ENCODE measurements at regions not wholly inside any gene's neighbourhood (a gene's known extent, or its start where the extent isn't known, plus 50 kb on each side); places are given as distances from the start of the nearest gene placed in this dataset.
"Not testable (repeated sequence)": the region's sequence is repeated elsewhere in the genome, so short reads cannot be mapped to it uniquely, and the experiment has no call there.

DNA sequence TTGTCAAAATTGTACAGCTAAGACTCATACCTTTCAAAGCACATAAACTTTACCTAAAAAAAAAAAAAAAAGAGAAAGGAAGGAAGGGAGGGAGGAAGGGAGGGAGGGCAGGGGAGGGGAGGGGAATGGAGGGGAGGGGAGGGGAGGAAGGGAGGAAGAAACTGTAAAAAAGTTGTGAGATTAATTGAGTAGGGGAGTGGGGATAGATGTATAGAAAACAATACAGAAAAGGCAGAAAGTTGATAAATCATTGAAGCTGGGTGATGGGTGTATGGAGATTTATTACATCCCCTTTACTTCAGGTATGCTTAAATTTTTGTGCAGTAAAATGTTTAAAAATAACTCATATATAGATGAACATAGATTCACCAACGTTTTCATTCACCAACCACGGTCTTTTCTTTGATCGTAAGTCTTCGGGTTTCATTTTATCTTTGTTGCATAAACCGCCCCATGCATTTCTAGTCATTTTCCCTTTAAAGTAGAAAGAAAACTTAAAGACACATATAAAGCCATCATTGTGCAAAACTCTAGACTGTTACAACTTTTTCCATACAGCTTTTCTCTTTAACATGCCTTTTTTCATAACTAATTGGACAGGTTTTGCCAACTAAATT is 191.2 kb upstream of the KRR1 start:
- no peak for TF ChIP-seq POLR2A (IDR thresholded peaks at IDR 0.05; ENCODE audit: low read depth, low read length)
- no peak for TF ChIP-seq POLR2AphosphoS5 (IDR thresholded peaks at IDR 0.05; ENCODE audit: low read depth, low read length)
- TF ChIP-seq TAF1 (IDR thresholded peaks at IDR 0.05; ENCODE audit: borderline replicate concordance, low read depth, low read length), result no peak
- no peak for FAIRE-seq
- no peak for DNase-seq (ENCODE audit: insufficient read length)

DNA sequence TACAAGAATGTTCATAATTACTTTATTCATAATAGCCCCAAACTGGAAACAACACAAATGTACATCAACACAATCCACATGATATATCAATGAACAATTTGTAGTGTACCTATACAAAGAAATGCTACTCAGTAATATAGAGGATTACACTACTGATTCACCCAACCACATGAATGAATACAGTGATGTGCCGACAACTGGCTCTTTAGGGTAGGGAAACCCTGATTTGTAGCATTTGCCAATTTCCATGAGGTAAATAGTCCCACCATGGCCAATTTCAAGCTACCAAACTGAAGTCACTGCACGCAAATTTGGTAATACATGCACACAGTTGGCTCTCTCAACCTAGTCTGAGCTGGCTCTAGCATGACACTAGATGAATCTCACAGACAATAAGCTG is 190.4 kb upstream of the KRR1 start:
- TF ChIP-seq POLR2A (IDR thresholded peaks at IDR 0.05; ENCODE audit: low read depth, low read length) (no peak), POLR2AphosphoS5 (IDR thresholded peaks at IDR 0.05; ENCODE audit: low read depth, low read length) (no peak), TAF1 (IDR thresholded peaks at IDR 0.05; ENCODE audit: borderline replicate concordance, low read depth, low read length) (no peak)
- no peak for DNase-seq (ENCODE audit: insufficient read length)
- no peak for FAIRE-seq

- FAIRE-seq (no peak), DNase-seq (ENCODE audit: insufficient read length) (no peak)
- TF ChIP-seq TAF1 (IDR thresholded peaks at IDR 0.05; ENCODE audit: borderline replicate concordance, low read depth, low read length), result no peak
- no peak for TF ChIP-seq POLR2AphosphoS5 (IDR thresholded peaks at IDR 0.05; ENCODE audit: low read depth, low read length)
These were observed 188.5 kb upstream of the KRR1 start for GRCh38 chr12:75699728-75700496.

GRCh38 chr12:75699251-75699650 is 187.8 kb upstream of the KRR1 start:
- TF ChIP-seq POLR2A (IDR thresholded peaks at IDR 0.05; ENCODE audit: low read depth, low read length), result no peak
- TF ChIP-seq TAF1 (IDR thresholded peaks at IDR 0.05; ENCODE audit: borderline replicate concordance, low read depth, low read length), result no peak
- no peak for TF ChIP-seq POLR2AphosphoS5 (IDR thresholded peaks at IDR 0.05; ENCODE audit: low read depth, low read length)
- no peak for FAIRE-seq
- no peak for DNase-seq (ENCODE audit: insufficient read length)

DNA sequence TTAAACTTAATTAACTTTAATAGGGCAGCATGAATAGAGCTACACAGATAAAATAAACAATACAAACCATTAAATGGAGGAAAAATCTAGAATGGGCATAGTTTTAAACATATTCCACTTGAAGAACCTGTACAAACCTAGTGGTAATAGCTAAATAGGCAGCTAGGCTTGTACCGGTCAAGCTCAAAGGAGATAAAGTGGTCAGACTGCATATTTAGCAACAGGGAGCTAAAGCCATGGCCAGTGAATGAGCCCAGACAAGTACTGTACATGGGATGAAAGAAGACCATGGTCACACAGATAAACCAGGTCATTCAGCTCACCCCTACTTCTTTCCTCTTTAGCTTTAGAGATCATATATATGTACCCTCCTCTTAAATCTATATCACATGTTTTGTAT is 186.6 kb upstream of the KRR1 start:
- TF ChIP-seq TAF1 (IDR thresholded peaks at IDR 0.05; ENCODE audit: borderline replicate concordance, low read depth, low read length), result no peak
- TF ChIP-seq POLR2A (IDR thresholded peaks at IDR 0.05; ENCODE audit: low read depth, low read length), result no peak
- no peak for TF ChIP-seq POLR2AphosphoS5 (IDR thresholded peaks at IDR 0.05; ENCODE audit: low read depth, low read length)
- FAIRE-seq (peak; percentile 42), DNase-seq (ENCODE audit: insufficient read length) (no peak)

- no peak for DNase-seq (ENCODE audit: insufficient read length)
- TF ChIP-seq POLR2AphosphoS5 (IDR thresholded peaks at IDR 0.05; ENCODE audit: low read depth, low read length) (no peak), POLR2A (IDR thresholded peaks at IDR 0.05; ENCODE audit: low read depth, low read length) (no peak), TAF1 (IDR thresholded peaks at IDR 0.05; ENCODE audit: borderline replicate concordance, low read depth, low read length) (no peak)
- FAIRE-seq, result peak; percentile 38
These were observed 184.5 kb upstream of the KRR1 start for GRCh38 chr12:75695926-75696325.

- TF ChIP-seq TAF1 (IDR thresholded peaks at IDR 0.05; ENCODE audit: borderline replicate concordance, low read depth, low read length) (no peak), POLR2AphosphoS5 (IDR thresholded peaks at IDR 0.05; ENCODE audit: low read depth, low read length) (no peak), POLR2A (IDR thresholded peaks at IDR 0.05; ENCODE audit: low read depth, low read length) (no peak)
- FAIRE-seq (no peak), DNase-seq (ENCODE audit: insufficient read length) (no peak)
These were observed 183.3 kb upstream of the KRR1 start for GRCh38 chr12:75694534-75695268.

- no peak for FAIRE-seq
- no peak for DNase-seq (ENCODE audit: insufficient read length)
- TF ChIP-seq TAF1 (IDR thresholded peaks at IDR 0.05; ENCODE audit: borderline replicate concordance, low read depth, low read length), result no peak
- no peak for TF ChIP-seq POLR2AphosphoS5 (IDR thresholded peaks at IDR 0.05; ENCODE audit: low read depth, low read length)
- no peak for TF ChIP-seq POLR2A (IDR thresholded peaks at IDR 0.05; ENCODE audit: low read depth, low read length)
These were observed 181.5 kb upstream of the KRR1 start for GRCh38 chr12:75692876-75693275.

DNA sequence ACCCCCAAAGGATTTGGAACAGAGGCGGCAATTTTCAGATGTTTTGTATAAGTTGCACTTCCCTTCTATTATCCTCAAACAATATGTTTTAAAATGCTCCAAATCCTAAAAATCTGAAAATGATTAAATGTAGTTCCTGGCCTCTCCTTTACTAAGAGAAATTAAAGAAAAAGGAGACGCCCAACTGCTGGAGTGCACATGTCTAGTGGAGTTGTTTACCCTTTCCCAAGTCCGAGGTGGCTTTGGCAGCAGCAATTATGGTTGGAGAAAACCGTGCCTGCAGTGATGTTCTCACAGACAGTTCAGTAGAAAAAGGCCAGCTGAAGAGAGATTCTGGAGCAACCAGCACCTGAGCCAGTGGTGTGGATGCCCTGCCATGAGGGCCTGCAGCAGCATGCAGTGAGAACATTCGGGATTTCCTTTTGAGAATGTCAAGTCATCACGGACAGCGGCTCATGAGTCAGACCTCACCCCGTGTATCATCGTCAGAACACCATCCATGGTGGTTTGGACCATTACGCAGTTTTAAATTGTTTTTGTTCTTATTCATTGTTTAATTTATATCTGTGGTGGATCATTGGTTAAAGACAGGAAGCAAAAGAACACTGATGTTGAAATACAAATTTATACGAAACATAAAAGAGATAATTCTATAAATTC is 179.0 kb upstream of the KRR1 start:
- DNase-seq (ENCODE audit: insufficient read length) (no peak), FAIRE-seq (no peak)
- TF ChIP-seq TAF1 (IDR thresholded peaks at IDR 0.05; ENCODE audit: borderline replicate concordance, low read depth, low read length), result no peak
- TF ChIP-seq POLR2AphosphoS5 (IDR thresholded peaks at IDR 0.05; ENCODE audit: low read depth, low read length), result no peak
- TF ChIP-seq POLR2A (IDR thresholded peaks at IDR 0.05; ENCODE audit: low read depth, low read length), result no peak

GRCh38 chr12:75686233-75686632 is 174.8 kb upstream of the KRR1 start:
- not testable (repeated sequence) for FAIRE-seq

GRCh38 chr12:75685617-75686225 is 174.3 kb upstream of the KRR1 start:
- DNase-seq (ENCODE audit: insufficient read length), result no peak
- no peak for FAIRE-seq
- no peak for TF ChIP-seq POLR2AphosphoS5 (IDR thresholded peaks at IDR 0.05; ENCODE audit: low read depth, low read length)
- TF ChIP-seq POLR2A (IDR thresholded peaks at IDR 0.05; ENCODE audit: low read depth, low read length), result no peak
- TF ChIP-seq TAF1 (IDR thresholded peaks at IDR 0.05; ENCODE audit: borderline replicate concordance, low read depth, low read length), result no peak

More at GRCh38 chr12:75686233-75686632, 174.8 kb upstream of the KRR1 start:
- DNase-seq (ENCODE audit: insufficient read length), result not testable (repeated sequence)

Measured in GM12892 (cell line).